Cardiac muscle cell (in vitro differentiated cells and primary cell): ENCODE measurements at regions not wholly inside any gene's neighbourhood (a gene's known extent, or its start where the extent isn't known, plus 50 kb on each side); places are given as distances from the start of the nearest gene placed in this dataset.
A peak's percentile ranks its signal among the peaks of the same experiment; 100 is the strongest.

Source experiments
- DNase-seq, 2 donors: peaks; one replicate each; pipeline versions ENCODE4 v3.0.0 to v3.0.0-alpha.2; 2010 to 2017; ENCODE audit warnings: low read depth in 1 of 2, low spot score in 1 of 2
- H3K27ac ChIP-seq: fragments of 200-600 bp; sonication (generic); 2 replicates; pipeline ENCODE4 v1.5.1; 2016
- H3K27me3 ChIP-seq: fragments of 200-600 bp; sonication (generic); 2 replicates; pipeline ENCODE4 v1.6.0; 2016; ENCODE audit warnings: control low read depth
- H3K36me3 ChIP-seq: fragments of 200-600 bp; sonication (generic); 2 replicates; pipeline ENCODE4 v1.5.1; 2016; ENCODE audit warnings: control low read depth
- H3K4me1 ChIP-seq: fragments of 200-600 bp; sonication (generic); 2 replicates; pipeline ENCODE4 v1.8.1; 2017; ENCODE audit warnings: low read depth, mild to moderate bottlenecking, mixed run types
- H3K4me3 ChIP-seq: fragments of 200-600 bp; sonication (generic); 2 replicates; pipeline ENCODE4 v1.5.1; 2016; ENCODE audit warnings: mild to moderate bottlenecking
- H3K9me3 ChIP-seq: fragments of 200-600 bp; sonication (generic); 2 replicates; pipeline ENCODE4 v1.5.1; 2017; ENCODE audit warnings: low read depth, mild to moderate bottlenecking, control low read depth
- CTCF ChIP-seq: IDR thresholded peaks from 2 replicates; pipeline ENCODE4 v1.5.1; 2012; ENCODE audit warnings: low read depth, mild to moderate bottlenecking, low read length

- H3K36me3 ChIP-seq: no peaks in the 10 kb centered on the region
- no peak for DNase-seq
- H3K4me3 ChIP-seq: no peak overlapping the region
- no peak overlapping the region for H3K27ac ChIP-seq
- H3K9me3 ChIP-seq: no peaks in the 10 kb centered on the region
- no peaks in the 10 kb centered on the region for H3K4me1 ChIP-seq
- no peak for TF ChIP-seq CTCF
- no peaks in the 10 kb centered on the region for H3K27me3 ChIP-seq
These were observed 879.4 kb downstream of the MRPL39 start for GRCh38 chr21:24727803-24728440.

GRCh38 chr21:24716281-24716918 is 890.9 kb downstream of the MRPL39 start:
- no peak for DNase-seq
- Histone ChIP-seq H3K4me1 (no peaks in the 10 kb centered on the region), H3K9me3 (no peaks in the 10 kb centered on the region), H3K27me3 (no peaks in the 10 kb centered on the region), H3K27ac (no peak overlapping the region), H3K36me3 (no peaks in the 10 kb centered on the region), H3K4me3 (no peak overlapping the region)
- TF ChIP-seq CTCF: no peak

- no peak overlapping the region for H3K27ac ChIP-seq
- TF ChIP-seq CTCF: no peak
- no peaks in the 10 kb centered on the region for H3K36me3 ChIP-seq
- no peaks in the 10 kb centered on the region for H3K4me1 ChIP-seq
- H3K27me3 ChIP-seq: no peaks in the 10 kb centered on the region
- no peaks in the 10 kb centered on the region for H3K9me3 ChIP-seq
- peak in 1 of 2 donors; percentile 11 for DNase-seq
- H3K4me3 ChIP-seq: no peak overlapping the region
These were observed 892.6 kb downstream of the MRPL39 start for GRCh38 chr21:24714646-24715200.

GRCh38 chr21:24705201-24705600 is 902.1 kb downstream of the MRPL39 start:
- Histone ChIP-seq H3K4me3 (no peak overlapping the region), H3K27me3 (no peaks in the 10 kb centered on the region), H3K4me1 (no peaks in the 10 kb centered on the region), H3K36me3 (no peaks in the 10 kb centered on the region), H3K27ac (no peak overlapping the region), H3K9me3 (no peaks in the 10 kb centered on the region)
- DNase-seq: no peak
- no peak for TF ChIP-seq CTCF

- TF ChIP-seq CTCF: no peak
- DNase-seq: no peak
- no peak overlapping the region for H3K27ac ChIP-seq
- H3K4me1 ChIP-seq: no peaks in the 10 kb centered on the region
- no peaks in the 10 kb centered on the region for H3K27me3 ChIP-seq
- no peaks in the 10 kb centered on the region for H3K9me3 ChIP-seq
- no peaks in the 10 kb centered on the region for H3K36me3 ChIP-seq
- no peak overlapping the region for H3K4me3 ChIP-seq
These were observed 913.5 kb downstream of the MRPL39 start for GRCh38 chr21:24693779-24694178.
